Sigmoid colon (tissue), 6 donors: ENCODE measurements at regions not wholly inside any gene's neighbourhood (a gene's known extent, or its start where the extent isn't known, plus 50 kb on each side); places are given as distances from the start of the nearest gene placed in this dataset.
A peak's percentile ranks its signal among the peaks of the same experiment; 100 is the strongest.

Experiments used
- DNase-seq: peaks from one replicate; pipeline ENCODE4 v3.0.0-alpha.2; 2019
- H3K27ac ChIP-seq, 4 donors: fragments of 200-600 bp; sonication (generic); one replicate each; pipeline ENCODE4 v1.5.1; 2016 to 2019; ENCODE audit warnings: mild to moderate bottlenecking in 1 of 4
- H3K27me3 ChIP-seq, 3 donors: fragments of 200-600 bp; sonication (generic); one replicate each; pipeline ENCODE4 v1.5.1; 2019; ENCODE audit warnings: mild to moderate bottlenecking in 1 of 3
- H3K36me3 ChIP-seq, 4 donors: fragments of 200-600 bp; sonication (generic); one replicate each; pipeline ENCODE4 v1.5.1; 2016 to 2019
- H3K4me1 ChIP-seq, 4 donors: fragments of 200-600 bp; sonication (generic); one replicate each; pipeline ENCODE4 v1.5.1; 2017 to 2019
- H3K4me3 ChIP-seq, 4 donors: fragments of 200-600 bp; sonication (generic); one replicate each; pipeline ENCODE4 v1.5.1; 2017 to 2019; ENCODE audit warnings: mild to moderate bottlenecking in 2 of 4, moderate library complexity in 1 of 4
- H3K9me3 ChIP-seq, 4 donors: fragments of 200-600 bp in 3 of 4; sonication (generic) in 3 of 4; one replicate each; pipeline versions ENCODE4 v1.5.1 to v1.6.1; 2013 to 2019
- CTCF ChIP-seq, 4 experiments: fragments of 450-650 bp in 3 of 4; fragments of 200-600 bp in 1 of 4; IDR thresholded peaks; one replicate each; pipeline ENCODE4 v1.5.1; 2016 to 2019; ENCODE audit warnings: antibody characterized with exemption in 4 of 4, mild to moderate bottlenecking in 3 of 4, moderate library complexity in 2 of 4
- EP300 ChIP-seq, 4 donors: sonication (generic); formaldehyde crosslinking; IDR thresholded peaks; one replicate each; pipeline ENCODE4 v1.6.1; 2017; ENCODE audit warnings: antibody characterized with exemption in 4 of 4
- POLR2A ChIP-seq, 2 donors: fragments of 450-650 bp; IDR thresholded peaks; one replicate each; pipeline ENCODE4 v1.6.1; 2016; ENCODE audit warnings: antibody characterized with exemption in 2 of 2, mild to moderate bottlenecking in 2 of 2, moderate library complexity in 2 of 2
- POLR2AphosphoS5 ChIP-seq, 4 donors: sonication (generic); formaldehyde crosslinking; IDR thresholded peaks; one replicate each; pipeline ENCODE4 v1.6.1; 2017; ENCODE audit warnings: antibody characterized with exemption in 4 of 4
- WGBS, 2 donors: extraction: QIAGEN DNeasy Blood & Tissue Kit; methylation state at CpG; one replicate each; pipeline ENCODE4 v1.1.7; 2013; 5-methylcytosine and 5-hydroxymethylcytosine counted together
- intact Hi-C: fragments of 100-400 bp; cut with DNase I; formaldehyde crosslinking; loops from one replicate; pipeline ENCODE4 v1.15.1; 2023
- donor health status: healthy with polysubstance abuse.
- donor health status: healthy.

GRCh38 chr13:80149736-80150135 is 191.2 kb downstream of the SPRY2 start:
- Histone ChIP-seq H3K4me1 (peaks cover 0 to 11% (median 5%) of the 10 kb centered on the region in 4 donors), H3K4me3 (no peak overlapping the region), H3K27ac (no peak overlapping the region), H3K27me3 (no peaks in the 10 kb centered on the region), H3K9me3 (no peaks in the 10 kb centered on the region), H3K36me3 (no peaks in the 10 kb centered on the region)
- WGBS, 2 donors, result 91 to 94% methylated on average over 4 of the region's 4 CpGs
- intact Hi-C loops, result no loop called here
- DNase-seq, result no peak
- TF ChIP-seq CTCF (IDR thresholded peaks at IDR 0.05) (no peak), EP300 (IDR thresholded peaks at IDR 0.05) (no peak), POLR2A (IDR thresholded peaks at IDR 0.05) (no peak), POLR2AphosphoS5 (IDR thresholded peaks at IDR 0.05) (no peak)

- no peak overlapping the region for H3K4me3 ChIP-seq
- WGBS, 2 donors, result 81 to 87% methylated on average over 3 of the region's 3 CpGs
- H3K36me3 ChIP-seq, result no peaks in the 10 kb centered on the region
- H3K9me3 ChIP-seq, result no peaks in the 10 kb centered on the region
- no peak overlapping the region for H3K27ac ChIP-seq
- intact Hi-C loops, result no loop called here
- TF ChIP-seq POLR2A (IDR thresholded peaks at IDR 0.05), result no peak
- TF ChIP-seq CTCF (IDR thresholded peaks at IDR 0.05), result no peak
- no peak for TF ChIP-seq EP300 (IDR thresholded peaks at IDR 0.05)
- no peak for TF ChIP-seq POLR2AphosphoS5 (IDR thresholded peaks at IDR 0.05)
- H3K27me3 ChIP-seq, result no peaks in the 10 kb centered on the region
- H3K4me1 ChIP-seq, result peaks cover 0 to 28% (median 18%) of the 10 kb centered on the region in 4 donors
- no peak for DNase-seq
Measured at GRCh38 chr13:80145171-80145690, 195.7 kb downstream of the SPRY2 start.

GRCh38 chr13:80144493-80144892 is 196.4 kb downstream of the SPRY2 start:
- Histone ChIP-seq H3K4me3 (no peak overlapping the region), H3K4me1 (peaks cover 0 to 31% (median 18%) of the 10 kb centered on the region in 4 donors), H3K27ac (no peak overlapping the region), H3K36me3 (no peaks in the 10 kb centered on the region), H3K9me3 (no peaks in the 10 kb centered on the region), H3K27me3 (no peaks in the 10 kb centered on the region)
- no peak for DNase-seq
- no peak for TF ChIP-seq POLR2A (IDR thresholded peaks at IDR 0.05)
- TF ChIP-seq EP300 (IDR thresholded peaks at IDR 0.05), result no peak
- TF ChIP-seq CTCF (IDR thresholded peaks at IDR 0.05), result no peak
- TF ChIP-seq POLR2AphosphoS5 (IDR thresholded peaks at IDR 0.05), result no peak
- intact Hi-C loops, result no loop called here

- TF ChIP-seq CTCF (IDR thresholded peaks at IDR 0.05) (no peak), POLR2A (IDR thresholded peaks at IDR 0.05) (no peak), POLR2AphosphoS5 (IDR thresholded peaks at IDR 0.05) (peak in 3 of 4 donors; percentile 49 to 85 (median 82)), EP300 (IDR thresholded peaks at IDR 0.05) (no peak)
- Histone ChIP-seq H3K9me3 (no peaks in the 10 kb centered on the region), H3K4me3 (peak overlapping the region in 1 of 4 donors; percentile 3), H3K27ac (peak overlapping the region in 2 of 4 donors; percentile 12 to 59), H3K4me1 (peaks cover 0 to 31% (median 18%) of the 10 kb centered on the region in 4 donors), H3K27me3 (no peaks in the 10 kb centered on the region), H3K36me3 (no peaks in the 10 kb centered on the region)
- WGBS, 2 donors, result 75 to 87% methylated on average over 7 of the region's 7 CpGs
- intact Hi-C loops, result no loop called here
- no peak for DNase-seq
Measured at GRCh38 chr13:80141123-80141849, 199.6 kb downstream of the SPRY2 start.
